HG03575 (cell line): ENCODE measurements at regions not wholly inside any gene's neighbourhood (a gene's known extent, or its start where the extent isn't known, plus 50 kb on each side); places are given as distances from the start of the nearest gene placed in this dataset.
"Not testable (repeated sequence)": the region's sequence is repeated elsewhere in the genome, so short reads cannot be mapped to it uniquely, and the experiment has no call there.

Experiments
- ATAC-seq: cut with Tn5 transposase; IDR thresholded peaks from one replicate; pipeline ENCODE4 v1.9.1; 2021; ENCODE audit not compliant: unreplicated experiment, insufficient number of reproducible peaks, low FRiP score; ENCODE audit errors: extremely low read depth

DNA sequence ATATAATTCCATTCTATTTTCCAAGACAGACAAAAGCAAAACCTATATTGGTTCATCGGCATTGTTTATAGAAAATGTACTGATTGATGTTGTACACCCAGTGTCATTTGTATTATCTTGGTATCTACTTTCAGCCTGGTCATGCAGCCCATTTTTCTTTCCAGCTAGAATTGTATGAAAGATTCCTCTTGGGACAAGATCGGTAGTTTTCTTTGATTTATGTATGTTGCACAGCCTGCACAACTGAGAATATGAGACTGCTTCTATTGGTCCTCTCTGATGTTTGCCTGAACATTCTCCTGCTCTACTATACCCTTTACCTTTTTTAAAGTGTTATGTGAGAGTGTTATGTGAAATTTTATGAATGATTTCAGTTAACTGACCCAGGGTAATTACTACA is 487.7 kb upstream of the PRR20A start:
- no peak for ATAC-seq

DNA sequence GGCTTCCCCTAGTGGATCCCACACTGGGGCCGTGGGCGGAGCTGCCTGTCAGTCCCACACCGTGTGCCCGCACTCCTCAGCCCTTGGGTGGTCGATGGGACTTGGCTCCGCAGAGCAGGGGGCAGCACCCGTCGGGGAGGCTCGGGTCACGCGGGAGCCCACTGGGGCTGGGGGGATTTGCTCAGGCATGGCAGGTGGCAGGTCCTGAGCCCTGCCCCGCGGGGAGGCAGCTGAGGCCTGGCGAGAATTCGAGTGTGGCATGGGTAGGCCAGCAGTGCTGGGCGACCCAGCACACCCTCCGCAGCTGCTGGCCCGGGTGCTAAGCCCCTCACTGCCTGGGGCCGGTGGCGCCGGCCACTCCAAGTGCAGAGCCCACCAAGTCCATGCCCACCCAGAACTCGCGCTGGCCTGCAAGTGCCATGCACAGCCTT is 481.7 kb upstream of the PRR20A start:
- no peak for ATAC-seq

DNA sequence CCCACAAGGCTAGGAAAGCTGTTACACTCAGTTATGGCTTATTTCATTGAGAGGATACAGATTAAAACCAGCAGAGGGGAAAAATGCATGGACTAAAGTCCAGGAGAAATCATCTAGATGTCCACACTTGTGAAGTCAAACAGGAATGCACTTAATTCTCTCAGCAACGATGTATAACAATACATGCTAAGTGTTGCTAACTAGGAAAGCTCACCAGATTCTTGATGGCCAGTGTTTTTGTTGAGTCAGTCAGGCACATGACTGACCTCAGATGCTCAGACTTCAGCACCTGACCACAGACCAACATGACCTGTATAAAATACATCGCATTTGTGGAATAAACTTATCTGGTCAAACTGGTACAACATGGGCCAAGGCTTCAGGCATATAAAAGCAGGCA is 470.2 kb upstream of the PRR20A start:
- ATAC-seq, result no peak

DNA sequence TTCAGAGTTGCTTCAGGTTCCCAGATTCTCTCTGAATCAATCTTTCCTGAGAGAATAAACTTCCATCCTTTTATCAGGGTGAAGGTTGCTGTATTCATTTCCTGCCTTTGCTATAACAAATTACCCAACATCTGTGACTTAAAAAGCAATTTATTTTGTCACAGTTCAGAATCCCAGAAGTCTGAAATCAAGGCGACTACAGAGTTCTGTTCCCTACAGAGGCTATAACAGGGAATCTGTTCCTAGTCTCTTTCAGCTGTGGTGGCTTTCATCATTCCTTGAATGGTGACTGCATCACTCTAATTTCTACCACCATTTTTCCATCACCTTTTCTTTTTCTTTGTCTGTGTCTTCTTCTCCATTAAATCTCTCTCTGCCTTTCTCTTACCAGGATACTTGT is 459.3 kb upstream of the PRR20A start:
- no peak for ATAC-seq

GRCh38 chr13:56687131-56687530 is 453.6 kb upstream of the PRR20A start:
- no peak for ATAC-seq

DNA sequence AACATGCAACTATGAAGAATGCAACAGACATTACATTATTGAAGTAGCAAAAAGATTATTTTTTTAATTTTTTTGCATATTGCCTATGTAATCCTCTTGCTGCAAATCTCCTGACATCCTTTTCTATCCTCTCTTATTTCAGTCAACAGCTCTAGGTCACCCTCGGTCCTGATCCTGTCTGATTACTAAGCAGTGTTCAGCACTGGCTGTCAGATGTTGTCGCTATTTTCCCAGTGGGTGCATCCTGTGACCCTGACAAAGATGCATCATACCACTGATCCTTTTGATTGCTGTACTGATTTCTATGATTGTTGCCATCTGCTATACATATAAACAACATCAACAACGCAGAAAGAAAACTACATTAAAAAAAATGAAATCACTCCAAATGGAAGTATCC is 443.7 kb upstream of the PRR20A start:
- no peak for ATAC-seq

GRCh38 chr13:56700324-56700723 is 440.4 kb upstream of the PRR20A start:
- ATAC-seq, result no peak

GRCh38 chr13:56706485-56706884 is 434.2 kb upstream of the PRR20A start:
- ATAC-seq, result no peak

GRCh38 chr13:56713656-56714055 is 427.1 kb upstream of the PRR20A start:
- ATAC-seq, result no peak

GRCh38 chr13:56718791-56719190 is 421.9 kb upstream of the PRR20A start:
- ATAC-seq, result no peak

- ATAC-seq, result no peak
These were observed 419.9 kb upstream of the PRR20A start for GRCh38 chr13:56720841-56721240.

DNA sequence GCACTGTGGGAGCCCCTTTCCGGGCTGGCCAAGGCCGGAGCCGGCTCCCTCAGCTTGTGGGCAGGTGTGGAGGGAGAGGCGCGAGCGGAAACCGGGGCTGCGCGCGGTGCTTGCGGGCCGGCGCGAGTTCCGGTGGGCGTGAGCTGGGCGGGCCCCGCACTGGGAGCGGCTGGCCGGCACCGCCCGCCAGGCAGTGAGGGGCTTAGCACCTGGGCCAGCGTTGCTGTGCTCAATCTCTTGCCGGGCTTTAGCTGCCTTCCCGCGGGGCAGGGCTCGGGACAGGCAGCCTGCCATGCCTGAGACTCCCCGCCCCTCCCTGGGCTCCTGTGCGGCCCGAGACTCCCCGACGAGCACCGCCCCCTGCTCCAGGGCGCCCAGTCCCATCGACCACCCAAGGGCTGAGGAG is 405.2 kb upstream of the PRR20A start:
- no peak for ATAC-seq

DNA sequence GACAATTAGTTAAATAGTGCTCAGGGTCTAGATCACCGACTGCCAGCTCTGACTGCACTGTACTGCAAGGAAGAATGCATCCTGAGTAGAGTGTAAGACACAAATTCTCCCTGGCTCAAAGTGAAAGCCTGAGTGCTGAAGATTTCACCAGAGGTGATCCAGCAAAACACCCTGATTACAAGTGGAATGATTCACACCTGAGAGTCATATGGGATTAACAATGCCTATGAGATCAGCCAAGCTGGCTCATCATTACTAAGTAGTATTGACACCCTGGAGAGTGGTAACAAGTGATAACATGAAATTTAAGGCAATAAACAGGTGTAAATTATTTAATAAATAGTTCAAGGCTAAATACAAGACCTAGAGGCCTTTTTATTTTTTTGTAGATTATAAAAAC is 403.8 kb upstream of the PRR20A start:
- no peak for ATAC-seq

DNA sequence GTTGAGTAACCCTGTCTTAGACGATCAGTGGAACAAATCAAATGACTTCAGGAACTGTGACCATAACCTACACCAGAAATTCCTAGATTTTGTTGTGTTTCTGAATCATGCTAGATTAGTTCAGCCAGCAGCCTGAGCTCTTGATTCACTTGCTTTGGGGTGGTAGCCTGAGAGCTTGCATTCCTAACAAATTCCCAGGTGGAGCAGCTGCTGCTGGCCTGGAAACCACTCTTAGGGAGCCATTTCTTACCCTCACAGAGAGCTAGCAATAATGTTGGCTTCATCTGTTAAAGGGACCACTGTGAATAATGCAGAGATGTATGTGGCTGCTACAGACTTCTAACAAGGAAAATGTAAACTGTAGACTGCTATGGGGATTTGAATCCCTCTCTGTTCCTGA is 388.1 kb upstream of the PRR20A start:
- no peak for ATAC-seq

GRCh38 chr13:56755181-56755935 is 385.4 kb upstream of the PRR20A start:
- ATAC-seq, result no peak

- ATAC-seq, result not testable (repeated sequence)
These were observed 377.4 kb upstream of the PRR20A start for GRCh38 chr13:56763333-56763732.

GRCh38 chr13:56773148-56773547 is 367.6 kb upstream of the PRR20A start:
- no peak for ATAC-seq

DNA sequence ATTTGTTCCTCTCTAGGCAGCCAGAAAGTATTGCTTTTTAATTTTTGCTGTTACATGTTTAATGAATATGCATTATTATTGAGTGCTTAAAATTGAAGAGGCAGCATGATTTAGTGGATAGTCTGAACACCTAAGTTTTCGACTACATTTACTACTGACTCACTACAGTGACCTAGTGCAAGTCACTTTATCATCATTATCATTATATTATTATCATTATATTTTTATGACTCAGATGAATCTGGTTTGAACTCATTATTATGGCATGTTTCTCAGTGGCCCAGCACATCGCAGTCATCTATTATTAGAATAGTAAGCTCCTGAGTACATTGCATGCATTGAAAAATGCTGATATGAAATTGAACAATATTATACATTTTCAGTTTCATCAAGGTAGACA is 351.2 kb upstream of the PRR20A start:
- ATAC-seq, result no peak

- no peak for ATAC-seq
These were observed 303.6 kb upstream of the PRR20A start for GRCh38 chr13:56837161-56837560.

DNA sequence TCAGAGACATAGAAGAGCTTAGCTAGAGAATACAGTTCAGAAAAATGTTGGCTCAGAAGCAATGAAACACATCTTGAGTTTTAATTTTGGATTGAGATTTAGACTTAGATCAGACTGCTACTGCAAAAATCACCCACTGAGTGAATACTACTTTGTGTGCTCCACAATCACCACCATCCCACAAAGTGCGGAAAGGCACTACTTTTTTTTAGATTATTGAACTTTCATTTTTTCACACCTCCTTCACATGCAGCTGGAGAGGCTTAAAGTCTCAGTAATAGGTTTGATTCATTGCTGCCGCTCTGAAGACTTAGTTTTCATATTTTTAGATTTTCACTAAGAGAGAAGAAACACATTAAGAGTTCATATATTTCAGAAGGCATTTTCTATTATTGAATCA is 289.9 kb upstream of the PRR20A start:
- no peak for ATAC-seq

DNA sequence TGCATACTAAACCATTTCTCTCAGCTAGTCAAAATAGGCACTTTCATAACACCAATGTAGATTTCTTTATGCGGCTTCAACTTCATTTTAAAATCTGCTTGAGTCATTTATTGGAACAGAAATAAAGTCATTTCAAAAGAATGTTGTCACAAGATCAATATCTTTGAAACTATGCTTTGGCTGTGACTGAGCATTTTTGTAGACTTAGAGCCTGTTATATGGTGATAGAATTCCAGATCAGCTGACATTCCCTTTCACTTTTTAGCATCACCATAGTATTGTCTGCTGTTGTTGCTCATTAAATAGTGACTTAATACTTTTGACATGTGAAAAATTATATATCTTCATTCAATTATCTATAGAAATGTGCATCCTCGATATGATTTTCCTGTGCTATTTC is 279.2 kb upstream of the PRR20A start:
- no peak for ATAC-seq
